NCI-H524 (cell line): ENCODE measurements at regions not wholly inside any gene's neighbourhood (a gene's known extent, or its start where the extent isn't known, plus 50 kb on each side); places are given as distances from the start of the nearest gene placed in this dataset.
"Not testable (repeated sequence)": the region's sequence is repeated elsewhere in the genome, so short reads cannot be mapped to it uniquely, and the experiment has no call there.

ENCODE experiments used
- DNase-seq, 2 experiments: peaks; one replicate each; lab custom pipeline; 2025; lab: John Stamatoyannopoulos, UW

- DNase-seq: not testable (repeated sequence)
Observed at GRCh38 chr11:97010997-97011396, 621.2 kb downstream of the JRKL start.

GRCh38 chr11:97015327-97015726 is 625.5 kb downstream of the JRKL start:
- DNase-seq: no peak

GRCh38 chr11:97019305-97019704 is 629.5 kb downstream of the JRKL start:
- no peak for DNase-seq

GRCh38 chr11:97019754-97020153 is 629.9 kb downstream of the JRKL start:
- no peak for DNase-seq

GRCh38 chr11:97022955-97023354 is 633.1 kb downstream of the JRKL start:
- no peak for DNase-seq

- DNase-seq: no peak
Observed at GRCh38 chr11:97028836-97029406, 639.1 kb downstream of the JRKL start.

GRCh38 chr11:97033178-97033577 is 643.4 kb downstream of the JRKL start:
- DNase-seq: no peak

- DNase-seq: no peak
Observed at GRCh38 chr11:97048481-97048880, 658.7 kb downstream of the JRKL start.

- DNase-seq: no peak
Observed at GRCh38 chr11:97060184-97060583, 670.4 kb downstream of the JRKL start.

GRCh38 chr11:97069160-97069559 is 679.3 kb downstream of the JRKL start:
- DNase-seq: no peak

- DNase-seq: no peak
Observed at GRCh38 chr11:97072420-97072819, 682.6 kb downstream of the JRKL start.

- DNase-seq: not testable (repeated sequence)
Observed at GRCh38 chr11:97076666-97077065, 686.9 kb downstream of the JRKL start.

GRCh38 chr11:97078443-97078842 is 688.6 kb downstream of the JRKL start:
- no peak for DNase-seq

- DNase-seq: no peak
Observed at GRCh38 chr11:97079244-97079643, 689.4 kb downstream of the JRKL start.

GRCh38 chr11:97087419-97087818 is 697.6 kb downstream of the JRKL start:
- DNase-seq: no peak

GRCh38 chr11:97092823-97093222 is 703.0 kb downstream of the JRKL start:
- peak in 1 of 2 experiments; percentile 33 for DNase-seq

GRCh38 chr11:97102180-97102579 is 712.4 kb downstream of the JRKL start:
- DNase-seq: not testable (repeated sequence)

- DNase-seq: no peak
Observed at GRCh38 chr11:97107604-97108003, 717.8 kb downstream of the JRKL start.

GRCh38 chr11:97109078-97109477 is 719.3 kb downstream of the JRKL start:
- no peak for DNase-seq

GRCh38 chr11:97110376-97110775 is 720.6 kb downstream of the JRKL start:
- DNase-seq: no peak

- DNase-seq: no peak
Observed at GRCh38 chr11:97111559-97111958, 721.7 kb downstream of the JRKL start.

- DNase-seq: no peak
Observed at GRCh38 chr11:97118614-97119200, 728.9 kb downstream of the JRKL start.

- no peak for DNase-seq
Observed at GRCh38 chr11:97123237-97123636, 733.4 kb downstream of the JRKL start.

- no peak for DNase-seq
Observed at GRCh38 chr11:97136067-97136466, 746.3 kb downstream of the JRKL start.
